GM12873 (cell line): ENCODE measurements at regions not wholly inside any gene's neighbourhood (a gene's known extent, or its start where the extent isn't known, plus 50 kb on each side); places are given as distances from the start of the nearest gene placed in this dataset.

Experiments
- TF ChIP-seq, protein P1 (sequence below): IDR thresholded peaks from 2 replicates; pipeline ENCODE4 v1.5.1; 2012; ENCODE audit warnings: low read depth, mild to moderate bottlenecking, moderate library complexity, low read length, control low read depth; ENCODE audit not compliant: insufficient read depth; ENCODE audit errors: missing control alignments

DNA sequence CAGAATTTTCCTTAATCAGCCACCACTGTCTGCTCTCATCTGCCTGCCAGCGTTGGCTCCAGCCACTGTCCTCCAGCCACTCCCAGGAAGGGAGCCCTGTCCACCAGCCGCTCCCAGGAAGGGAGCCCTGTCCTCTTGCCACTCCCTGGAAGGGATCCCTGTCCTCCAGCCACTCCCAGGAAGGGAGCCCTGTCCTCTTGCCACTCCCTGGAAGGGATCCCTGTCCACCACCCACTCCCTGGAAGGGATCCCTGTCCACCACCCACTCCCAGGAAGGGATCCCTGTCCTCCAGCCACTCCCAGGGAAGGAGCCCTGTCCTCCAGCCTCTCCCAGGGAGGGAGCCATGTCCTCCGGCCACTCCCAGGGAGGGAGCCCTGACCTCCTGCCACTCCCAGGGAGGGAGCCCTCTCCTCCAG, 726.5 kb downstream of the PTPRU start:
- TF ChIP-seq, protein P1, sequence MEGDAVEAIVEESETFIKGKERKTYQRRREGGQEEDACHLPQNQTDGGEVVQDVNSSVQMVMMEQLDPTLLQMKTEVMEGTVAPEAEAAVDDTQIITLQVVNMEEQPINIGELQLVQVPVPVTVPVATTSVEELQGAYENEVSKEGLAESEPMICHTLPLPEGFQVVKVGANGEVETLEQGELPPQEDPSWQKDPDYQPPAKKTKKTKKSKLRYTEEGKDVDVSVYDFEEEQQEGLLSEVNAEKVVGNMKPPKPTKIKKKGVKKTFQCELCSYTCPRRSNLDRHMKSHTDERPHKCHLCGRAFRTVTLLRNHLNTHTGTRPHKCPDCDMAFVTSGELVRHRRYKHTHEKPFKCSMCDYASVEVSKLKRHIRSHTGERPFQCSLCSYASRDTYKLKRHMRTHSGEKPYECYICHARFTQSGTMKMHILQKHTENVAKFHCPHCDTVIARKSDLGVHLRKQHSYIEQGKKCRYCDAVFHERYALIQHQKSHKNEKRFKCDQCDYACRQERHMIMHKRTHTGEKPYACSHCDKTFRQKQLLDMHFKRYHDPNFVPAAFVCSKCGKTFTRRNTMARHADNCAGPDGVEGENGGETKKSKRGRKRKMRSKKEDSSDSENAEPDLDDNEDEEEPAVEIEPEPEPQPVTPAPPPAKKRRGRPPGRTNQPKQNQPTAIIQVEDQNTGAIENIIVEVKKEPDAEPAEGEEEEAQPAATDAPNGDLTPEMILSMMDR = no peak

DNA sequence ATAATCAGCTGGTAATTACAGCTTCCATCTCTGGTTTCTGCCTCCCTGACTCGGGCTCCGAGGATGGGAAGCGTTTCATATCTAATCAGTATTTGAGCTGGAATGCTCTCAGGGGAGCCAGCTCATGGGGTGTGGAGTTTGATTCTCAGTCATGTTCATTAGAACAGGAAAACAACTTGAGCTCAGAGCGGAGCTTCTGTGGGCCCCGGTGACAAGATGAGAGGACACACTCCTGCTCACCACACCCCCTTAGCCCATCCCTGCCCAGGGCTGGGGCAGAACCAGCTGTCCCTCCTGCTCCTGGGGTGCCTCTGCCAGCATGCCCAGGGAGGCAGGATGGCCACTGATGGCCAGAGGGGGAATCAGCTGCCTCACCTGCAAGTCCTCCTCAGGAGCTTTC, 726.0 kb downstream of the PTPRU start:
- TF ChIP-seq, protein P1 = no peak

DNA sequence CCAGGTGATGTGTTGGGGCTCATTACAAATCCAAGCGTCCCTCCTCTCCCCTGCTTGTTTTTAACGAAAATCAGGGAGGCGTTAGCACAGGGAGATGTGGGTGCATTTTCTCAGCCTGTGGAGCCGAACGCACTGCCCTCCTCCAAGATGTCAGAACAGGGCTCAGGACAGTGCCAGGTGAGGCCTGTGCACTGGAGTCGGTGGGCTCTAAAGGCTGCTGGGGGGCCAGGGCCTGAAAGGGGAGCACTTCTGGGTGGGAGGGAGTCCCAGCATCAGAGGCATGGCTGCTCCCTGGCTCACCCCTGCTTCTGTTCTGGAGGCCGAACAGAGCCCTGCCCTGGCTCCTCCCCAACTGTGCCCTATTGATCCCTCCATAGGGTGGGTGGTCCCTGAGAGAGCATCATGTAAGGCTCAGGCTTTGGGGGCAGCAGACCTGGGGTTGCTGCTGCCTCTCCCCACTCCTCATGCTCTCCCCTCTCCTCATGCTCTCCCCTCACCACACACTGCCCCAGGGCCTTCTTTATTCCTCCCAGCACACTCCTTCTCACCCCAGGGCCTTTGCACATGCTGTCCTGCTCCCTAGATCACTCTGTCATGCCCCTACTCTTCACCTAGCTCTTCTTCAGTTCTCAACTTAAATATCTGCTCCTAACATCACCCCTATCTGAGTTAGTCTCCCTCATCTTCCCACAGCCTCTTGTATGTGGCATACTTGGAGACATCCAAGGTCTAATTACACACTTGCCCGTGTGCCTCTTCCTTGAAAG, 725.2 kb downstream of the PTPRU start:
- TF ChIP-seq, protein P1 = no peak

DNA sequence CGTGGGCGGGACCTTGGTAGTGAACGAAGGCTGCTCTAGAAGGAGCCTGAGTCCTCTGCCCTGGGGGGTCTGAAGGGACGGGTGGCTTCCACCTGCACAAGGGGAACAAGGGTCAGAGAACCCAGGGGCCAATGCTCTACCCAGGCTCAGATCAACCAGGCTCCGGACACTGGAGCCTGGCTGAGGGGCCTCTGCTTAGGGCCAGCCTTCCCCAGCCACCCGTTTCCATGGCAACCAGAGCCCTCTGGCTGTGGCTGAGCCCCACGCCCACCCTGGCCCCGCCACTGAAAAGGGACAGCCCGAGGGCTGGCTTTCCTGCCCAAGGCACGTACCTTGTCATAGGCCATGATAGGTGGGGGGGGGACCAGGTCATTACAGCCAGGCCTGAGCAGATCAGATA, 724.6 kb downstream of the PTPRU start:
- TF ChIP-seq, protein P1 = no peak

DNA sequence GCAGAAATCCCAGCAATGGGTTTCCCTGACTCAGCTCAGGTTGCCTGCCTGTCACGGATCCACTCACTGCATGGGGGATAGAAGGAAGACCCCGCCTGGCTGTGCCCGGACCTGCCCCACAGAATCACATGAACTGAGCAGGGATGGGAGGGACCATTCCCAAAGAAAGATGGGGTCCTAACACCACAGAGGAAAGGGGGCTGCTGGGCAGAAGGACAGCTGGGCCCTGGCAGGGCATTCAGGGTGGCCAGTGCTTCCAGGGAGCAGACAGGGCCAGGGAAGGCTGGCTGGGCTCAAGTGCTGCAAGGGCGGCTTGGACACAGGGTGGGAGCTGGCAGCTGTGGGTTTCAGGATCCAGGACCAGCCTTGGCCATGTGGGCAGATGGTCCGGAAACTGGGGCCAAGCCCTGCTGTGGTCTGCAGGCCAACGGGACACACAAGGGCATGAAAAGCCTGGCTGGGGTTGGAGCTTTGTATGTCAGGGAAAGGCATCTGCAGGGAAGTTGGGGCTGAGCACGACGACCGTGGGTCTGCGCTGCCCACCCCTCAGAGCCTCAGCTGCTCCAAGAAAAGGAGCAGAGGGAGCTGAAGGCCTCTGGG, 723.9 kb downstream of the PTPRU start:
- TF ChIP-seq, protein P1 = no peak

DNA sequence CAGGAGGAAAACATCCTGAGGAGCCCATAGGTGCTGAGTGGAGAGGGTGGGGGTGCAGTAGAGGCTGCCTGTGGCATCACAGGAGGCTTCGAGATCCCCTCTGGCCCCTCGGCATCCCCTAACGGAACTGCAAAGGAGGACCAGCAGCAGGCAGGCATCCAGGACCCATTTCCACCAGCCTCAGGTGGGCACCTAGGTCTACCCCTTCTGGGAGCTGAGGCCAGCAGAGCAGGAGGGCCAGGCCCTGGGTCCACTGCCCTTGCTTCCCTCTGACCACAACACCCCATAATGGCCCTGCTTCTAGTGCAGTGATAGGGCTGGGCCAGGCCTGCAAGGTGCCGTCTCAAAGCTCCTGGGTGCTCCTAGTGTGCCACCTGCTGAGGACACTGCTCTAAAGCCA, 723.0 kb downstream of the PTPRU start:
- TF ChIP-seq, protein P1 = no peak

DNA sequence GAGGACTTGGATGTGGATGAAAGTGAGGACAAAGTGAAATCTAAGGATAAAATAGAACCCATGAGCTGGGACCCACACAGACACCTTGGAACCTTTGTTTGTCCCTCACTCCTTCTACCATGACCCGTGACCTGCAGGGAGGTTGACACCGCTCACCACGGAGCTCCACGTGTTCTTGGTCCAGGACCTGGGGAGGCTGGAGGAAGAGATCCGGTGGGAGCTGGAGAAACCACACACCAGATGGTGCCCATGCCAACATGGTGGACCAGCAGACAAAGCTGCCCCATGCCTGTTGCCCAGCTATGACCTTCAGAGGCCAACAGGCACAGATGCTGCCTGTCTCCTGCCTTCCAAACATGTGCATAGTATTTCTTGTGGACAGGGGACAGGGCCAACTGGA, 721.9 kb downstream of the PTPRU start:
- TF ChIP-seq, protein P1 = no peak
